DOHH2 (cell line): ENCODE measurements at regions not wholly inside any gene's neighbourhood (a gene's known extent, or its start where the extent isn't known, plus 50 kb on each side); places are given as distances from the start of the nearest gene placed in this dataset.

Experiments used
- H3F3A ChIP-seq: fragments of 200-600 bp; sonication (generic), shearing (Covaris generic); 2 replicates; pipeline ENCODE4 v1.6.0; 2016; ENCODE audit warnings: antibody characterized with exemption, mild to moderate bottlenecking; ENCODE audit not compliant: control insufficient read depth, insufficient read depth
- H3K27ac ChIP-seq: fragments of 200-600 bp; sonication (generic); 2 replicates; pipeline ENCODE4 v1.5.1; 2014; ENCODE audit warnings: low read depth, mild to moderate bottlenecking, low read length, moderate library complexity
- H3K27me3 ChIP-seq: fragments of 200-600 bp; sonication (generic); 2 replicates; pipeline ENCODE4 v1.6.1; 2014; ENCODE audit warnings: mild to moderate bottlenecking, low read length, mixed read lengths; ENCODE audit not compliant: control insufficient read depth
- H3K36me3 ChIP-seq: fragments of 200-600 bp; sonication (generic); 2 replicates; pipeline ENCODE4 v1.6.1; 2014; ENCODE audit warnings: mild to moderate bottlenecking, low read length, moderate library complexity, mixed read lengths; ENCODE audit not compliant: control insufficient read depth
- H3K4me1 ChIP-seq: fragments of 200-600 bp; sonication (generic); 2 replicates; pipeline ENCODE4 v1.6.1; 2014; ENCODE audit warnings: mild to moderate bottlenecking, low read length, mixed read lengths; ENCODE audit not compliant: control insufficient read depth
- H3K4me2 ChIP-seq: fragments of 200-600 bp; sonication (generic); 2 replicates; pipeline ENCODE4 v1.6.0; 2014; ENCODE audit warnings: mild to moderate bottlenecking, low read length, moderate library complexity
- H3K4me3 ChIP-seq: fragments of 200-600 bp; sonication (generic); 2 replicates; pipeline ENCODE4 v1.5.1; 2014; ENCODE audit warnings: mild to moderate bottlenecking, low read length, mixed read lengths
- H3K79me2 ChIP-seq: fragments of 200-600 bp; sonication (generic); 2 replicates; pipeline ENCODE4 v1.6.1; 2014; ENCODE audit warnings: mild to moderate bottlenecking, low read length, mixed read lengths; ENCODE audit not compliant: control insufficient read depth
- H3K9me2 ChIP-seq: fragments of 200-600 bp; sonication (generic); replicated peaks from 2 replicates; pipeline ENCODE4 v1.6.1; 2014; ENCODE audit warnings: mild to moderate bottlenecking, low read length, mixed read lengths; ENCODE audit not compliant: control insufficient read depth
- H3K9me3 ChIP-seq: fragments of 200-600 bp; sonication (generic); 2 replicates; pipeline ENCODE4 v1.6.1; 2014; ENCODE audit warnings: antibody characterized with exemption, low read length, mixed read lengths; ENCODE audit not compliant: control insufficient read depth, insufficient read depth
- H4K20me1 ChIP-seq: fragments of 200-600 bp; sonication (generic); 2 replicates; pipeline ENCODE4 v1.6.0; 2014; ENCODE audit warnings: low read depth, mild to moderate bottlenecking, antibody characterized with exemption, low read length, moderate library complexity; ENCODE audit not compliant: control insufficient read depth, insufficient read depth
- CTCF ChIP-seq: fragments of 200-600 bp; sonication (generic); IDR thresholded peaks from one replicate; pipeline ENCODE4 v1.5.1; 2014; ENCODE audit warnings: antibody characterized with exemption, mild to moderate bottlenecking, low read depth, low read length; ENCODE audit not compliant: poor library complexity, severe bottlenecking
- EZH2phosphoT487 ChIP-seq: fragments of 200-600 bp; sonication (generic); IDR thresholded peaks from 2 replicates; pipeline ENCODE4 v1.6.1; 2017; ENCODE audit warnings: borderline replicate concordance, mild to moderate bottlenecking, antibody characterized with exemption, low read length, moderate library complexity, mixed read lengths

GRCh38 chr9:88071331-88071730 is 66.9 kb downstream of the SPATA31C2 start:
- no peaks in the 10 kb centered on the region for H3K9me3 ChIP-seq
- no peaks in the 10 kb centered on the region for H4K20me1 ChIP-seq
- H3K4me3 ChIP-seq = no peak overlapping the region
- H3K36me3 ChIP-seq = no peaks in the 10 kb centered on the region
- no peaks in the 10 kb centered on the region for H3K27me3 ChIP-seq
- no peaks in the 10 kb centered on the region for H3F3A ChIP-seq
- H3K4me2 ChIP-seq = no peak overlapping the region
- no peaks in the 10 kb centered on the region for H3K79me2 ChIP-seq
- H3K9me2 ChIP-seq = no peaks in the 10 kb centered on the region
- TF ChIP-seq EZH2phosphoT487 = no peak
- TF ChIP-seq CTCF = no peak
- no peak overlapping the region for H3K27ac ChIP-seq
- no peaks in the 10 kb centered on the region for H3K4me1 ChIP-seq

GRCh38 chr9:88065619-88066018 is 72.7 kb downstream of the SPATA31C2 start:
- H3K4me3 ChIP-seq = no peak overlapping the region
- no peaks in the 10 kb centered on the region for H3K36me3 ChIP-seq
- H3K27me3 ChIP-seq = no peaks in the 10 kb centered on the region
- no peaks in the 10 kb centered on the region for H3K79me2 ChIP-seq
- no peaks in the 10 kb centered on the region for H3F3A ChIP-seq
- no peaks in the 10 kb centered on the region for H3K9me2 ChIP-seq
- no peaks in the 10 kb centered on the region for H4K20me1 ChIP-seq
- H3K9me3 ChIP-seq = no peaks in the 10 kb centered on the region
- TF ChIP-seq CTCF (no peak), EZH2phosphoT487 (no peak)
- H3K27ac ChIP-seq = no peak overlapping the region
- no peak overlapping the region for H3K4me2 ChIP-seq
- no peaks in the 10 kb centered on the region for H3K4me1 ChIP-seq

GRCh38 chr9:88064554-88064953 is 73.7 kb downstream of the SPATA31C2 start:
- Histone ChIP-seq H3K36me3 (no peaks in the 10 kb centered on the region), H3K4me2 (no peak overlapping the region), H3K27ac (no peak overlapping the region), H3K9me3 (no peaks in the 10 kb centered on the region), H3K9me2 (no peaks in the 10 kb centered on the region), H4K20me1 (no peaks in the 10 kb centered on the region), H3K79me2 (no peaks in the 10 kb centered on the region), H3K4me3 (no peak overlapping the region), H3F3A (no peaks in the 10 kb centered on the region), H3K4me1 (no peaks in the 10 kb centered on the region), H3K27me3 (no peaks in the 10 kb centered on the region)
- TF ChIP-seq CTCF (no peak), EZH2phosphoT487 (no peak)

GRCh38 chr9:88060746-88061145 is 77.5 kb downstream of the SPATA31C2 start:
- Histone ChIP-seq H3K4me3 (no peak overlapping the region), H3K27ac (no peak overlapping the region), H3K4me2 (no peak overlapping the region), H3K79me2 (no peaks in the 10 kb centered on the region), H3K4me1 (no peaks in the 10 kb centered on the region), H3K9me3 (no peaks in the 10 kb centered on the region), H3K36me3 (no peaks in the 10 kb centered on the region), H3K9me2 (no peaks in the 10 kb centered on the region), H3F3A (no peaks in the 10 kb centered on the region), H3K27me3 (no peaks in the 10 kb centered on the region), H4K20me1 (no peaks in the 10 kb centered on the region)
- TF ChIP-seq CTCF = no peak
- no peak for TF ChIP-seq EZH2phosphoT487
